GM19397 (cell line): ENCODE measurements at regions not wholly inside any gene's neighbourhood (a gene's known extent, or its start where the extent isn't known, plus 50 kb on each side); places are given as distances from the start of the nearest gene placed in this dataset.

Experiments used
- ATAC-seq: cut with Tn5 transposase; IDR thresholded peaks from one replicate; pipeline ENCODE4 v1.9.1; 2021; ENCODE audit warnings: mild to moderate bottlenecking, moderate library complexity; ENCODE audit not compliant: unreplicated experiment

GRCh38 chr13:56923626-56924140 is 217.0 kb upstream of the PRR20A start:
- no peak for ATAC-seq

DNA sequence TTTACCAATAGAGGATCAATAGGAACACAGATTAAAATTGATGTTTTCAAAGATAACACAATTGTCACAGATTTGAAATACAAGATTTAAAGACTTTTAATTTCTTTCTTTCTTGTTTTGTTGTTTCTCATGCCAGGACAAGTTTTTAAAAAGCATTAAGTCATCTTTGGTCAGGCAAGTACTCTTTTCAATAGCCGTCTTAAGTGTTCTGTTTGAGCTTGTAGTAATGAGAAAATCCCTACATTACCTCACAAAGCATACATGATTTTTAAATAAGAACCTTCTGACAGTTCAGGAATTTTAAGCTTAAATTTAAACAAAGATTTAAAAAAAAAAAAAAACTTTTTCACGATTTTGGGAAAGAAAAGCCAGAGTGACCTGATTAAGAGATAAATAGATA is 216.3 kb upstream of the PRR20A start:
- no peak for ATAC-seq

DNA sequence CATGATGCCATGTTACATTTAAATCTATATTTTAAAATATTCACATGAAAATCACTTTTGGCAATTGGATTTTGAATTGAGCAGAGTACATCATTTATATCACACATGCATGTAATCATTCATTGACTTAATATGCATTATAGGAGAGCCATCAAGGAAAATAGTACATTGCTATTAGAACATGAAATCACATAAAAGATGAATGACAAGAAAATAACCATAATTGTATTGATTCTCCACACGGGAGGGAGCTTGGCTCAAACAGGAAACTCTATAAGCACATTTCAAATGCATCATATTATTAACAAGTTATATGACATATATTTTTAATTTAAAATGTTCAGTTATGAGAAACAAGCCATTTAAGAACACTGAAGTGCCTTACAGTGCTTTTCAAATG is 208.6 kb upstream of the PRR20A start:
- ATAC-seq = no peak

- no peak for ATAC-seq
These were observed 186.8 kb upstream of the PRR20A start for GRCh38 chr13:56953965-56954364.

DNA sequence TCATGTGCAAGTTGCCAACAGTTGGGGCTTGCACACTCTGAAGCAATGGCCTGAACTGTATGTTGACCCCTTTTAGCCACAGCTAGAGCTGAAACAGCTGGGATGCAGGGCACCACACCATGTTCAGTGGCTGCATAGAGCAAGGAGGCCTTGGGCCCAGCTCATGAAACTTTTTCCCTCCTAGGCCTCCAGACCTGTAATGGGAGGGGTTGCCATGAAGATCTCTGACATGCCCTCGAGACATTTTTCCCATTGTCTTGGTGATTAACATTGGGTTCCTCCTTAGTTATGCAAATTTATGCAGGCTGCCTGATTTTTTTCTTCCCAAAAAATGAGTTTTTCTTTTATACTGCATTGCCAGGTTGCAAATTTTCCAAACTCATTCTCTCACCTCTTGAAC is 165.1 kb upstream of the PRR20A start:
- no peak for ATAC-seq

- ATAC-seq = no peak
These were observed 159.9 kb upstream of the PRR20A start for GRCh38 chr13:56980856-56981255.

DNA sequence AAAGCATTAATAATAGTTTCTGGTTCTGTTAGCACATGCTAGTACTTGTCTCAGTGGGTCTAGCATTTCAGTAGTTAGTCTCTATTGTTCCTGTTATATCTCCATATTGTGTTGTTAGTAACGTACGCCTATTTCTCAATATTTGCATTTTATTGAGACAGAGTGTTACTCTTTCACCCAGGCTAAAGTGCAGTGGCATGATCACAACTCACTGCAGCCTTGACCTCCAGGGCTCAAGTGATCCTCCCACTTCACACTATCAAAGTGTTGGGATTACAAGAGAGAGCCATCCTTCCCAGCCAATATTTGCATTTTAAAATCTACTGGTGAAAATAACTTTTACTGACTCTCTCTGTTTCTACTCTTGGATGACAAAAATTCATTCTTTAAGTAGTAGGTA is 154.6 kb upstream of the PRR20A start:
- no peak for ATAC-seq

DNA sequence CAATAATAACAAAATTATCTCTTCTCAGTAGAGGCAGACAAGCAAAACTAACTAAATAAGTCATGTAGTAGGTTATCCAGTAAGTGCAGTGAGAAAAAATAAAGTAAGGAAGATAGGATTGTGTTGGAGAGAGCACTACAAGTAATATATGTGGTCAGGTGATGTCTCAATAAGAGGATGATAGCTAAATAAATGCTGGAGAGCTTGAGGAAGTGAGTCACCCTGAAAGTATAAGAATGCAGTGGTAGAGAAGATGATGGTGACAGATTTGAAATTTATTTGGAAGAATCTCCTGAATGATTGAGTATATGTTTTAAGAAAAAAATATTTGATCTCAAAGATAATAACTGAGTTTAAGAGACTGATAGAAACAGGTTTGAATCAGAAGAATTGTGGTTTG is 152.2 kb upstream of the PRR20A start:
- ATAC-seq = no peak

DNA sequence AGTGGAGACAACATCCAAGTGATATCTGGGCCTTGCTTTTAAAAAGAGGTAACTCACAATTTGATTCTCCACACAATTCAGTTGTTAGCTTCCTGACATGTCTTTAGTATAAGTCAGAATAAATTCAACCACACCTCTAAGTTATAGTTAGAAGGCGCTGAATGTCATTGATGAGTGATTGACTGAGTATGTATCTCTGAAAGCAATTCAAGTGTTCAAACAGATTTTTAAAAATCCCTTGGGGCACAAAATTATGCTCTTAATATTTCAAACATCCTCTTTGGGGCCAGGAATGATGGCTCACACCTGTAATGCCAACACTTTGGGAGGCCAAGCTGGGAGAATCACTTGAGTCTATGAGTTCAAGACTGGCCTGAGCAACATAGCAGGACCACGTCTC is 137.0 kb upstream of the PRR20A start:
- ATAC-seq = no peak

DNA sequence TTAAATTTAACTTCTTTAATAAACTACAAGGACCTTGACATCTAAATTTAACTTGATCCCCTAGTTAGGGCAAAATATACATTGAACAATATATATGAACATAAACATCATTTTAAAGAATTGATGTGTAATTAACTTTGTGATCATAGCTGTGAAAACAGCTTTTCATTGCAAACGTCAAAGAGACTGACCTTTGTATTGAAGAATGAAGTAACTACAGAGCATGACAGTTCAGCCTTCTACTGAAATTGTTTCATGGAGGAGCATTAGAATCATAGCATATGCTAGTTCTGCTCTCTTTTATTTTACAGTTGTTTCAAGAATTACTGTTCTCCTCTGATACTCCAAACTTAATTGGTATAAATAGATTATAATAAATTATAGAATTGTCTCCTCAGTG is 123.4 kb upstream of the PRR20A start:
- ATAC-seq = no peak

DNA sequence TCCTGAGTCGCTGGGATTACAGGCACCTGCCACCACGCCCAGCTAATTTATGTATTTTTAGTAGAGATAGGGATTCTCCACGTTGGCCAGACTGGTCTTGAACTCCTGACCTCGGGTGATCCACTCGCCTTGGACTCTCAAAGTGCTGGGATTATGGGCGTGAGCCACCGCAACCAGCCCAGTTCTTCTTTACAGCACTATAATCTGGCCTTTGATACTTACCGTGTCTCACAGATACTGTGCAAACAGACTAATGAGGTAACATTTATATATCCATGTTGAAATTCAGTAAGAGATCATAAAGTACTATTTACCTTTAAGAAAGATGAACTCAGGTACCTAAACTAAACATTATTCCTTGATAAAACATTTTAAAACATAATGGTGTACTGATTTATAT is 121.8 kb upstream of the PRR20A start:
- no peak for ATAC-seq

- ATAC-seq = no peak
These were observed 110.0 kb upstream of the PRR20A start for GRCh38 chr13:57030671-57031070.

GRCh38 chr13:57036290-57036689 is 104.4 kb upstream of the PRR20A start:
- no peak for ATAC-seq

- ATAC-seq = no peak
These were observed 95.8 kb upstream of the PRR20A start for GRCh38 chr13:57044910-57045309.

DNA sequence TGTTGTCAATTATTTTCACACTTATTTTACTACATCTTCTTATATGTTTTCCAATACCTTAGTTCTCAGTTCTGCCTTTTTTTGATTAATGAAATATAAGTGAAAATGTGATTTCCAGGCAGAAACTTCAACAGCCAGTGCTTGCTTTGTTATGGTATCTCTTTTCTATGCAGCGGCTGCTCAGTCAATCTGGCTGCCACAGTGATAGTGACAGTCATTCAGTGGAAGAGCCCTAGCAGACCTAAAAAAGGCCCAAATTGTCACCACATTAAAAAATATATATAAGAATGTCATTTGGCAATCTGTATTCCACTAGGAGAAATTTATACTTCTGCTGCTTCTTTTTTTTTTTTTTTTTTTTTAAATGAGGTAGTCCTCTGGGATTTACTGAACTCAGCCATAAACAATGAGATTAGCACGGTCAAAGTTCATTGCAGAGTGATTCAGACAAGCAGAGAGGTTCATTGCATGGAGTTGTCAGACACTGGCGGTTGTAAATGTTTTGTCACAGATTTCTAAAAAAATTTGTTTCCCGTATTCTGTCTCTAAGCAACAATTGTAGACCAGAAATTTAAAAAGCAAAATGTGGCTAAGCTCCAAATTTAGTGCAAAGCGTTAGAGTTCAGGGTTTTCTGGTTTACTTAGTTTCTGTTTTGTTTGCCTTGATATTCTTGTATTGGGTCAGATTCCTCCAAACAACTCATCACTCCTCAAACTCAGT is 94.7 kb upstream of the PRR20A start:
- no peak for ATAC-seq

DNA sequence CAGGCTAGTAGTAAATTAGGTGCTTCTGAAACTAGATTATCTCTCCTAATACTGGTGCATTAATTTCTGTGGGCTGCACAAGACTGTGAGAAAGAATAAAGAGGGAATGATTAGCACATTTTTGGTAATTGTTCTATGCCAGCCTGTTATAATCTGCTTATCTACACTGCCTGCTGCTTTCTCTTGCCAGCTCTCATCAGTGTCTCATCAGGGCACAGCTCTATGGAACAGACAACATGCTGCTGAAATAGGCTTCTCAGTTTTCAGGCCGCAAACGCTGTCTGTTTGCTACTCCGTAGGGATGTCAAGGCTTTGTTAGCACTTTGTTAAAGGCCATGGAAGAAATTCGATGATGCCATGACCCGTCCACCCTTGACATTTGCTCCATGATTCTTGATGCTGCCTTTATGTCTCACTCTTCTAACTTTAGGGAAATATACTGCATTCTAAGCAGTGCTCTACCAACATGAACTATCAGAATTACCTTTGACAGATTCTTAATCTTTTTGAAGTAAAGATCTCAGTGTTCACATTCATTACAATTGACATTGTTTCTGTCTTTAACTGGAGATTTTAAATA is 84.0 kb upstream of the PRR20A start:
- no peak for ATAC-seq

DNA sequence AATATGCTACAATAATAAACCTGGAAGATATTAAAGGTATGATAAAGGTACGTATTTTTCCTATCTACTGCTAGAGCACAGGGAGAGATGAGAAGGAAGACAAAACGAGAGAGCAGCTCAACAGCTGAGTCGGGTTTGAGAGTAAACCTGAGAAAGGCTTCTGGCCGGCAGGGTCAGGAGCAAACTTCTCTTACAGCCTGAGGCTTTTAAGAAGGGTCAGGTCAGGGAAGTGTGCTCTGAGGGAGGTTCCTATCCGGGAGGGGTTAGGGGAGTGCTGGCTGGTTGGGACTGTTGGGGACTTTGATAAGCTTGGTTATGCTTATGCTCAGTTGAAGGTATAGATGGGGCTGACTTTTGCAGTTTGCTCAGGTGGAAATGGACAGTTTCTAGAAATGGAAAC is 77.7 kb upstream of the PRR20A start:
- ATAC-seq = no peak

DNA sequence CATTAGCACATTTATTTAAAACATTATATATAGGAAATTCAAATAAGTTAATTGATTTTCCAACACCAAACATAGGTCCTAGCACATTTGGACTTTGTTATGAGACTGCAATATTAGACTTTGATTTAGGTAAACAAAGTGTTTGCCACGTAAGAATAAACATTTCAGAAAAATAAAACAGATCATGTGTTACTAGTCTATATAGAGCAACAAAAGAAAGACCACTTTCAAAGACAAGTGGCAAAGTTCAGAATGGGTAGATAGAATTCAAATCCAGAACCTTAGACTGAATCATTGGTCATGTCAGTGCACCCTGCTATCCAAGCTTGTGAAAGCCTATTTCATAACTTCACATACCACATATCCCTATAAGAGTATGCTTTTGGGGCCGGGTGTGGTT is 66.7 kb upstream of the PRR20A start:
- ATAC-seq = no peak

DNA sequence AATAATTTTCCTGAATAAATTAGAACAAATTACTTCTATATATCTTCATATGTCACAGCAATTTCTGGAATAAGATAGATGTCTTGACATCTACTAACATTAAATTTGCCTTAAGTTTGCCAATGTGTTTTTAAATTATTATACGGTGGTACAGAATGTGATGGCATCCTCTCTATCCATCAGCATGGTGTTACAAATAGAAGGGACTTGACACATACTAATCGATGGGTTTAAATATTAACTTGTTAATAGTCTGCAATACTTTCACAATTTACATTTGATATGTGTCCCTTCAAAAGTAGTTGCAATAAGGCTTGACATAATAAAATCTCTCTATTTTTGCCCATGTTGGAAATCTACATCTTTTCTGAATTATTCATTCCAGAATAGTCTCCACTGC is 65.1 kb upstream of the PRR20A start:
- no peak for ATAC-seq

DNA sequence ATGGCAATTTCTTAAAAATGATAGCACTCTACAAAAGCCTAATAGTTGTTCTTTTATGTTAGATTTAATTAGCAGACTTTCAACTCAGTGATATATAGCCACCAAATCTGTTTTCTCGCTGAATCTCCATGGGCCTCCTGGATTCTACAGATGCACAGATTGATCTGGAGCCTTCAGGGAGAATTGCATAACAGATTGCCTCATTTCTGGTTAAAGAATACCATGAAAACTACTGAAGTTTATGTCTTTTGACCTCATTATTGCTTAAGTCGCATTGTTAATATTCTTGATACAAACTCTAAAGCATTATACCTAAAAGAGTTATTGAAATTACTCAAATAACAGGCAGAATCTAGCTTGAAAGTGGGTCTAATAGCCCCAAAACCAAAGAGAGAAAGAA is 53.7 kb upstream of the PRR20A start:
- ATAC-seq = no peak
